NT2/D1 (cell line): ENCODE measurements at regions not wholly inside any gene's neighbourhood (a gene's known extent, or its start where the extent isn't known, plus 50 kb on each side); places are given as distances from the start of the nearest gene placed in this dataset.

Source experiments
- DNase-seq: peaks from one replicate; pipeline ENCODE4 v3.0.0-alpha.2; 2011; ENCODE audit warnings: low read depth, low spot score
- H3K27me3 ChIP-seq: 2 replicates; pipeline ENCODE4 v1.6.0; 2011; ENCODE audit warnings: mild to moderate bottlenecking; ENCODE audit not compliant: insufficient read length, insufficient read depth
- H3K36me3 ChIP-seq: 2 replicates; pipeline ENCODE4 v1.6.1; 2011; ENCODE audit warnings: mild to moderate bottlenecking, low read length, mixed read lengths; ENCODE audit not compliant: insufficient read depth, insufficient read length
- H3K4me1 ChIP-seq: 2 replicates; pipeline ENCODE4 v1.5.1; 2011; ENCODE audit not compliant: insufficient read depth, insufficient read length
- H3K4me3 ChIP-seq: 2 replicates; pipeline ENCODE4 v1.5.1; 2011; ENCODE audit warnings: low read depth; ENCODE audit not compliant: insufficient read length
- H3K9ac ChIP-seq: 2 replicates; pipeline ENCODE4 v1.6.0; 2011; ENCODE audit warnings: low read depth; ENCODE audit not compliant: insufficient read length
- H3K9me3 ChIP-seq: 2 replicates; pipeline ENCODE4 v1.5.1; 2011; ENCODE audit warnings: mild to moderate bottlenecking, low read length; ENCODE audit not compliant: insufficient read depth
- SUZ12 ChIP-seq: IDR thresholded peaks from 2 replicates; pipeline ENCODE4 v1.6.1; 2011; ENCODE audit not compliant: insufficient read length, insufficient read depth; ENCODE audit errors: extremely low read depth
- YY1 ChIP-seq: IDR thresholded peaks from 2 replicates; pipeline ENCODE4 v1.6.1; 2011; ENCODE audit not compliant: insufficient read length, insufficient read depth
- ZNF274 ChIP-seq: IDR thresholded peaks from 2 replicates; pipeline ENCODE4 v1.6.1; 2011; ENCODE audit warnings: mild to moderate bottlenecking, low read depth, low read length

- Histone ChIP-seq H3K27me3 (no peaks in the 10 kb centered on the region), H3K4me1 (no peaks in the 10 kb centered on the region), H3K9ac (no peak overlapping the region), H3K36me3 (no peaks in the 10 kb centered on the region), H3K4me3 (no peak overlapping the region), H3K9me3 (no peaks in the 10 kb centered on the region)
- no peak for TF ChIP-seq SUZ12
- TF ChIP-seq ZNF274 = no peak
- no peak for TF ChIP-seq YY1
- no peak for DNase-seq
Observed at GRCh38 chr3:64827431-64827830, 139.6 kb upstream of the ADAMTS9 start.

DNA sequence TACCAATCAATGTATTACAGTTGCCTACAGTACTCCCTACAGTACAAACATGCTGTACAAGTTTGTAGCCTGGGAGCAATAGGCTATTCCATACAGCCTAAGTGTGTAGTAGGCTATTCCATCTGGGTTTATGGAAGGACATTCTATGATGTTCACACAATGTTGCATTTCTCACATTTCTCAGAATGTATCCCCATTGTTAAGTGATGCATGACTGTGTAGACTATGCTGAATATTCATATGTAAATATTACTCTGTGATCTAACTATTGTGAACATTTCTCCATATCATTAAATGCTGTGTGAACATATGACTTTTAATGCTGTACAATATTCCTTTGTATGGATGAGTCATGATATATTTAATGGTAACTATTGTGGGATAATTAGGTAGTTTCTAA lies 139.2 kb upstream of the ADAMTS9 start:
- Histone ChIP-seq H3K9ac (no peak overlapping the region), H3K4me1 (no peaks in the 10 kb centered on the region), H3K4me3 (no peak overlapping the region), H3K9me3 (no peaks in the 10 kb centered on the region), H3K27me3 (no peaks in the 10 kb centered on the region), H3K36me3 (no peaks in the 10 kb centered on the region)
- DNase-seq = no peak
- TF ChIP-seq SUZ12 = no peak
- no peak for TF ChIP-seq YY1
- TF ChIP-seq ZNF274 = no peak

DNA sequence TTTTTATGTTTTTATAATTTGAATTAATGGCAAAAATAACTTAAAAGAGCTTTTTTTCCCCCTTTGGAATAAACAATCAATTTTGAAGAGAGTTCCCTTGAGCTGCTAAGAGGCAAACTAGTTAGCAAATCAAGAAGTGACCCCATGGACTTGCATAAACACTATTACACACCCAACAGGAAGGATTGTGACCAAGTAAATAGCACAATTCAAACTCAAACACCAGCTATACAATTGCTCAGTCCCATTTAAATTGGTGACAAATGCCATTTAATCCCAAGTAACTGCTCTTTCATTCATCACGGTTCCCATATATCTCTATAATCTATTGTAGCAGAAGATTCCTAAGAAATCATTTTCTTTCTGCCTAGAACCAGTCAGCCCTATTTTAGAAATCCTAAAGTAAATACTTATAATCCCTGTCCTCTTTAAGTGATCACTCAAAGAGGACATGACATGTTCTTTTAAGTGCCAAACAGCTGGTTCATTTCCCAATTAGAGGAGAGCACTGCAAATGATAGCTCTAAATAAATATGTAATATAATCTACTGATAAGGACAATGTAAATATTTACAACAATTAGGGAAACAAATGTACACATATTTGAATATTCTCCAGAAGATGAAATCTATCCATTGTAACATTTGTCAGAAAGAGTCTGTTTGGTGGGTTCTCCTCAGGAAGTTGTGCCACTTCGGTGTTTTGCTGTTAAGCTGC lies 137.8 kb upstream of the ADAMTS9 start:
- H3K9me3 ChIP-seq = no peaks in the 10 kb centered on the region
- no peaks in the 10 kb centered on the region for H3K27me3 ChIP-seq
- no peak overlapping the region for H3K9ac ChIP-seq
- no peak overlapping the region for H3K4me3 ChIP-seq
- no peak for DNase-seq
- TF ChIP-seq ZNF274 (no peak), YY1 (no peak), SUZ12 (no peak)
- no peaks in the 10 kb centered on the region for H3K4me1 ChIP-seq
- no peaks in the 10 kb centered on the region for H3K36me3 ChIP-seq

DNA sequence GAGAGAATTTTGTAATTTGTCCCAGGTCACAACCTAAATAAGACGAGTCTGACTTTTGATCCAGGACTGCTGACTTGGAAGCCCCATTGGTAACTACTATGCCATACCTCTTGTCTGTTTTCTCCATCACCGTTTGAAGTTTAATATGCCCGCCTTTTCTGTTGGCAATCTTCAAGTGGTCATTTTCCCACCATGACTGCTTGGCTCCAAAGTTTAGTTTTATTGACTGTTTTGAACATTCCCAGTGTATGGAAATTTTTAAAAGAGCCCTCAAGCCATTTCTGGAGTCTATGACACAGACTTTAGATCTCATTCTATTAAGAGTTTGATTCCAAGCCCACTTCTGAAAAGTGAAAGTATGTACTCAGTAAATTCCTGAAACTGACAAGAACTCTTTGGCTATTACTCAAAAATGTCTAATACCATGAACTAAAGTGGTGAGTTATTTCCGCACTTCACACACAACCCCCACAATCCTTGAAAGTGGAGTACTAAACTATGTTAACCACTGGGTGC lies 136.7 kb upstream of the ADAMTS9 start:
- no peak for DNase-seq
- H3K4me3 ChIP-seq = no peak overlapping the region
- TF ChIP-seq ZNF274 (no peak), SUZ12 (no peak), YY1 (no peak)
- H3K4me1 ChIP-seq = no peaks in the 10 kb centered on the region
- no peaks in the 10 kb centered on the region for H3K36me3 ChIP-seq
- no peak overlapping the region for H3K9ac ChIP-seq
- H3K9me3 ChIP-seq = no peaks in the 10 kb centered on the region
- no peaks in the 10 kb centered on the region for H3K27me3 ChIP-seq

DNA sequence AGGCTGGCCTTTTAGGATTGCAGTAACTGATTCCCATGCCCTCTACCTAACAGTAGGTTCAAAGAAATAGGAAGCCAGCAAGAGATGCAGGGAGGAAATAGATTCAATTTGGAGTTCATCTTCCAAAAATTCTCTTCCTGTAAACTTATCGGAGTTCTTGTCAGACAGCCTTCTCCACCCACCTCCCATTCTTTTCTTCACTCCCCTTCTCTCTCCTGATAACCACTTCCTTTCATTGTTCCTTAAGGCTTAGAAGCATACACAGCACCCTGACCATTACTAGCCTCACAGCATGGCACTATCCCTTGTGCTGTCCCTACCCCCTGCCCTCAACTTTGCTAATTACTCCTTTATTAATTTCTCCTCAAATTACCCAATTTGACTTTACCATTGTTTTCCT lies 130.4 kb upstream of the ADAMTS9 start:
- Histone ChIP-seq H3K4me3 (no peak overlapping the region), H3K9ac (no peak overlapping the region), H3K27me3 (no peaks in the 10 kb centered on the region), H3K9me3 (no peaks in the 10 kb centered on the region), H3K36me3 (no peaks in the 10 kb centered on the region), H3K4me1 (no peaks in the 10 kb centered on the region)
- TF ChIP-seq SUZ12 (no peak), YY1 (no peak), ZNF274 (no peak)
- no peak for DNase-seq

GRCh38 chr3:64816355-64816754 lies 128.6 kb upstream of the ADAMTS9 start:
- no peaks in the 10 kb centered on the region for H3K36me3 ChIP-seq
- no peak for DNase-seq
- H3K9me3 ChIP-seq = no peaks in the 10 kb centered on the region
- no peaks in the 10 kb centered on the region for H3K4me1 ChIP-seq
- H3K27me3 ChIP-seq = no peaks in the 10 kb centered on the region
- no peak for TF ChIP-seq ZNF274
- TF ChIP-seq YY1 = no peak
- no peak for TF ChIP-seq SUZ12
- no peak overlapping the region for H3K9ac ChIP-seq
- no peak overlapping the region for H3K4me3 ChIP-seq

GRCh38 chr3:64815789-64816188 lies 128.0 kb upstream of the ADAMTS9 start:
- H3K9ac ChIP-seq = no peak overlapping the region

More at GRCh38 chr3:64815789-64816188, 128.0 kb upstream of the ADAMTS9 start:
- H3K9me3 ChIP-seq = no peaks in the 10 kb centered on the region
- H3K4me3 ChIP-seq = no peak overlapping the region
- no peaks in the 10 kb centered on the region for H3K4me1 ChIP-seq
- H3K36me3 ChIP-seq = no peaks in the 10 kb centered on the region
- no peak for TF ChIP-seq ZNF274
- no peak for TF ChIP-seq YY1
- no peak for TF ChIP-seq SUZ12
- DNase-seq = no peak
- no peaks in the 10 kb centered on the region for H3K27me3 ChIP-seq
